AG09319 (cell line): ENCODE measurements at regions not wholly inside any gene's neighbourhood (a gene's known extent, or its start where the extent isn't known, plus 50 kb on each side); places are given as distances from the start of the nearest gene placed in this dataset.
"Not testable (repeated sequence)": the region's sequence is repeated elsewhere in the genome, so short reads cannot be mapped to it uniquely, and the experiment has no call there.

Experiments used
- DNase-seq: peaks from one replicate; pipeline ENCODE4 v3.0.0-alpha.2; 2010; ENCODE audit warnings: low read depth; ENCODE audit errors: extremely low read depth
- TF ChIP-seq, protein P1 (sequence below): IDR thresholded peaks from 2 replicates; pipeline ENCODE4 v1.5.1; 2011; ENCODE audit warnings: low read depth, mild to moderate bottlenecking, inconsistent platforms, low read length, moderate library complexity

DNA sequence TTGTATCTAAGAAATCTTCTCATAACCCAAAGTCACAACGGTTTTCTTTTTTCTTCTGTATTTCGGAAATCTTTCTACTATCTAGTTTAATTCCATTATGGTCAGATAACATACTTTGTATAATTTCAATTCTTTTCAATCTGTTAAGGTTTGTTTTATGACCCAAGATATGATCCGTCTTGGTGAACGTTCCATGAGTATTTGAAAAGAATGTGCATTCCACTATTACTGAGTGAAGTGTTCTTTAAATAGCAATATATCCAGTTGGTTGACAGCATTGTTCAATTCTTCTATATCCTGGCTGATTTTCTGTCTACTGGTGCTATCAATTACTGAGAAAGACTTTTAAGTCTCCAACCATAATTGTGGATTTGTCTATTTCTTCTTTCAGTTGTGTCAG, 414.5 kb downstream of the TNS1 start:
- DNase-seq = no peak
- TF ChIP-seq, protein P1, sequence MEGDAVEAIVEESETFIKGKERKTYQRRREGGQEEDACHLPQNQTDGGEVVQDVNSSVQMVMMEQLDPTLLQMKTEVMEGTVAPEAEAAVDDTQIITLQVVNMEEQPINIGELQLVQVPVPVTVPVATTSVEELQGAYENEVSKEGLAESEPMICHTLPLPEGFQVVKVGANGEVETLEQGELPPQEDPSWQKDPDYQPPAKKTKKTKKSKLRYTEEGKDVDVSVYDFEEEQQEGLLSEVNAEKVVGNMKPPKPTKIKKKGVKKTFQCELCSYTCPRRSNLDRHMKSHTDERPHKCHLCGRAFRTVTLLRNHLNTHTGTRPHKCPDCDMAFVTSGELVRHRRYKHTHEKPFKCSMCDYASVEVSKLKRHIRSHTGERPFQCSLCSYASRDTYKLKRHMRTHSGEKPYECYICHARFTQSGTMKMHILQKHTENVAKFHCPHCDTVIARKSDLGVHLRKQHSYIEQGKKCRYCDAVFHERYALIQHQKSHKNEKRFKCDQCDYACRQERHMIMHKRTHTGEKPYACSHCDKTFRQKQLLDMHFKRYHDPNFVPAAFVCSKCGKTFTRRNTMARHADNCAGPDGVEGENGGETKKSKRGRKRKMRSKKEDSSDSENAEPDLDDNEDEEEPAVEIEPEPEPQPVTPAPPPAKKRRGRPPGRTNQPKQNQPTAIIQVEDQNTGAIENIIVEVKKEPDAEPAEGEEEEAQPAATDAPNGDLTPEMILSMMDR = no peak

DNA sequence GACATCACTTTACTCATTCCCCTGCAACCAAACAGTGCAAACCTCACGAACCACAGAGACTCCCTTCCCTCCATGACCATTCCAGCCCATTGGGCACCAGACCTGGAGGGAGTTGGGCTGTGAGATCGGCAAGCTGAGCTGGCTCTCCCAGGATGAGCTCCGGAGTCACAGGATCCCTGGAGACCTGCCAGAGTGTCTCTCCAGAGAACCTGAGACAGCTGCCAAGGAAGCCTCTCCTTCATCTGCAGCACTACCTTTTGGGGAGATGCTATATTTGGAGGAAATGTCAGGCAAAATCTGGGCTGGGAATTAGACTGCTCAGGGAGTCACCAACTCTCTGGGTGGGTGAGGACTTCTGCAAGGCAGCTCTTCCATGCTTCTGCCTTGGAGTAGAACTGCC, 417.4 kb downstream of the TNS1 start:
- TF ChIP-seq, protein P1 = no peak
- no peak for DNase-seq

DNA sequence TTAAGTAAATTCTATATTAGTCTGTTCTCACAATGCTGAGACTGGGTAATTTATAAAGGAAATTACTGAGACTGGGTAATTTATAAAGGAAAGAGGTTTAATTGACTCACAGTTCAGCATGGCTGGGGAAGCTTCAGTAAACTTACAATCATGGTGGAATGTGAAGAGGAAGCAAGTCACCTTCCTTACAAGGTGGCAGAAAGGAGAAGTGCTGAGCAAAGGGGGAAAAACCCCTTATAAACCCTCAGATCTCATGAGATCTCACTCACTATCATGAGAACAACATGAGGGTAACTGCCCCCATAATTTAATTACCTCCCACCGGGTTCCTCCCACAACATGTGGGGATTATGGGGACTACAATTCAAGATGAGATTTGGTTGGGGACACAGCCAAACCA, 422.4 kb downstream of the TNS1 start:
- DNase-seq = not testable (repeated sequence)

DNA sequence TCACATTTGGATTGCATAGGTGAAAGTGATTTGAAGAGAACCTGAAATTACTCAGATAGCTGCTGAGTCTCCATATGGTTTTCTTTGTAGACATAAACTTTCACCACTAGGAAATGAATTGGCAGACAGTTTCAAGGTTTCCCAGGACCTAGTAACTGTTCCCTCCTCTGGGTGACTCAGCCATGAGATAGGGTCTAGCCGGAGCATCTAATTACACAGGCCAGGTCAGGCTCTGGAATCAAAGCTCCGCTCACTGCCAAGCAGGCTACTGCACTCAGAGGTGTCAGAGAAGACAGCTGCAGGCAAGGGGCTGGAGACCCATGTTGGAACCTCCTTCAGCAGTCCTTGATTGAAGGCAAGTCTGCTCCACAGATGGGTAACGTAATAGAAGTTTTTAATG, 429.2 kb downstream of the TNS1 start:
- DNase-seq = no peak

DNA sequence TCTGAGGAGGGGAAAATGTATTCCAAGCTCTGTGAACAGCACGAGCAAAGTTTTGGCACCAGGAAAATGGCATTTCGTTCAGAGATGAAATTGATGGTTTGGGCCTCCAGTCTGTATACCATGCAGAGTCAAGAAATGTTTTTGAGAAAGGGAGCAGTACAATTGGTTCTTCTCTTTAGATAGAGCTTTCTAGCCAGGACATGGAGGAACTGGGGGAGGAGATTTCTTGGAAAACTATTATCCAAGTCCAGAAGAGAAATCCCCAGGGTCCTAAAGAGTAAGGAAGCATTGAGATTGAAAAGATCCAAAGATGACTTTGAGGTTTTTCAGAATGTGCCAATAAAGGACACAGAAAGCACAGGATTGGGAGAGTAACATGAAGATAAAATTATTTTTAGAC, 432.4 kb downstream of the TNS1 start:
- DNase-seq = no peak
- TF ChIP-seq, protein P1 = no peak

More for the DNA sequence above, 429.2 kb downstream of the TNS1 start:
- TF ChIP-seq, protein P1 = no peak

DNA sequence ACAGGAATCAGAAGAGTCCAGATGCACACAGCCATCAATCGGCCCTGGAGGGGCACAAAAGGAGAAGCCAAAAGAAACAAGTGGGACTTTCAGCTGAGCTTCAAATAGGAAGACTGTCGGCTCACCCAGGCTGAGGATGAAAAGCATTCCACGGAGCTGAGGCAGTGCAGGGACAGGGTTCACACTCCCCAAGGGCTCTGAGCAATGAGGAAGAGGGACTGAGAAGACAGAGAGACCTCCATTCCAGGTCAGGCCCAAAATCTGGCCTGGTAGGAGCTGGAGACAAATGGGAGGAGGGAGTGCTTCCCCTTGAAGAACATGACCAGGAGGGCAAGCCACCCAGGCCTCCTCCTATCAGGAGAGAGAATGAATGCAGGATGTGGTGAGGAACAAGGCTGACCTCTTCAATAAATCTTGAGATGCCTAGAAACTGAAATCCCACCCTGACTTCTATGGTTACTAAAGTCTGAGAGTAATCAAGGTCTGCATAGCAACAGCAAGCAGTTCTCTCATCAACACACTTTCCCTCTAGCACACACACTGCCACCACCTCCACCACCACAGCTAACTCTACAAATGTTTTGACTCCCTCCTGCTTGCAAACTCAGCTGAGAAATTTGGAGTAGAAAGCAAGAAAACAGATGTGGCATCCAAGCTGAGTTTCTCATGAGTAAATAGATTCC, 434.4 kb downstream of the TNS1 start:
- TF ChIP-seq, protein P1 = no peak
- peak; percentile 52 for DNase-seq

DNA sequence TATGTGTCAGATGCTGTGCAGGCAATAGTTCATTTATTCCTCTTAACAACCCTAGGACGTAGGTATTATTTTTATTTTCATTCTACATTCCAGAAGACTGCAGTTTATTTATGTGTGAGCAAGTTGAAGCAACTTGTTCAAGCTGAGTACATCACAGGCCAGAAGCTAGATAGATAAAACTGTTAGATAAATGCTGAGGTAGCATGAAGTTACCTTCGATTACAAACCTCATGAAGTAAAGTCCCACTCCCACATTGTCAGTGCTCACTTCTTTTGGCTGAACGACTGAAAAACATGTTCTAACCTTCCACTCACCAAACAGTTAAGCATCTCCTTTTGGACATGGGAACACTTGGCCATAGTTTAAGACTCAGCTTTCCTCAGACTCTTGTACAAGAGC, 439.2 kb downstream of the TNS1 start:
- DNase-seq = no peak
- TF ChIP-seq, protein P1 = no peak

DNA sequence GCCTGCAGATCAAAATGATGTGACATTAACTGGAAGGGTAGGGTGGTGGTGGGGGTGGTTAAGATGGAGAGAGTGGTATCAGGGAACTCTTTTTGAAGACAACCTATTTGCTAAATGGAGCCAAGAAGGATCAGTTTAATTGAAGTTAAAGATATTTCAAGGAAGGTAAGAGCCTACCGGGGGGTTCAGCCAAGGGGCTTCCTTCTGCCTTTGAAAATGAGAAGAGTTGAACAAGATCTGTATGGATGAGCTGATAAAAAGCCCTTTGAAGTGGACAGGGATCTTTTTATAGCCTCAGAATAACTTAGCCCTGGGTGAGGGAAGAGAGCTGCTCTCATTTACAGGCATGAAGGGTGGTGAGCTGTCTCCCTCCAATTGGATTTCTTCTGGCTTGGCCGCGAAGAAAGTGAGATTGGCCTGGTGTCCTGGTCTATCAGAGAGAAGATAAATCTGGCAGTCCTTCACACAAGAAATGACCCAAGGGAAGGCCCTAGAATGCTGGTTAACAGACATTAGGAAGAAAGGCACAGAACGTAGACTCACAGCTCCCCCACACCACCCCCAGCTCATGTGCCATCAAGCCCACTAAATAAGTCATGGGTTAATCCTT, 439.8 kb downstream of the TNS1 start:
- no peak for DNase-seq
- TF ChIP-seq, protein P1 = no peak
